H1 (cell line): ENCODE measurements at regions not wholly inside any gene's neighbourhood (a gene's known extent, or its start where the extent isn't known, plus 50 kb on each side); places are given as distances from the start of the nearest gene placed in this dataset.

Source experiments
- EP300 ChIP-seq, 2 experiments: IDR thresholded peaks; 1 replicate in 1 of 2; 2 replicates in 1 of 2; pipeline ENCODE4 v1.6.1; 2011 to 2012; ENCODE audit warnings: low read depth in 2 of 2, low read length in 2 of 2, mild to moderate bottlenecking in 2 of 2, borderline replicate concordance in 1 of 2, inconsistent platforms in 1 of 2, moderate library complexity in 1 of 2
- SIX5 ChIP-seq: IDR thresholded peaks from 2 replicates; pipeline ENCODE4 v1.6.1; 2011; ENCODE audit warnings: mild to moderate bottlenecking, low read depth, low read length
- TF ChIP-seq, protein P1 (sequence below), 3 experiments: IDR thresholded peaks; 1 replicate in 2 of 3; 2 replicates in 1 of 3; pipeline versions ENCODE4 v1.5.1 to v1.6.1; 2011; ENCODE audit warnings: low read length in 3 of 3, mild to moderate bottlenecking in 3 of 3, inconsistent platforms in 2 of 3, low read depth in 1 of 3, moderate library complexity in 1 of 3; ENCODE audit not compliant: insufficient read depth in 1 of 3; ENCODE audit errors: control extremely low read depth in 1 of 3

DNA sequence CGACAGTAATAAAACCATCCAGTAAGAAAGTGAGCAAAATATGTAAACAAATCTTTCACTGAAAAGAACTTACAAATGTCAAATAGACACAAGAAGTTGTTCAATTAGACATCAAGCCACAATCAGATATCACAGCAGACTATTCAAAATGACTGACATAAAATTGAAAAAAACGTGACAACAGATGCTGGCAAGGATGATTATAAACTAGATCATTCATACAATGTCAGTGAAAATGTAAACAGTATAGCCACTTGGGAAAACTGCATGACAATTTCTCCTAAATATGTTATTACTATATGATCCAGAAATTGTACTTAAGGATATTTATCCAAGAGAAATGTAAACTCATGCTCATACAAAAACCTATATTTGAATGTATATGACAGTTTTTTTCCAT, 609.4 kb upstream of the CNTNAP5 start:
- TF ChIP-seq SIX5 (no peak), EP300 (IDR thresholded peaks at IDR 0.05; ENCODE audit: borderline replicate concordance in 1 of 2, low read depth in 2 of 2, low read length in 2 of 2) (no peak)
- TF ChIP-seq, protein P1, sequence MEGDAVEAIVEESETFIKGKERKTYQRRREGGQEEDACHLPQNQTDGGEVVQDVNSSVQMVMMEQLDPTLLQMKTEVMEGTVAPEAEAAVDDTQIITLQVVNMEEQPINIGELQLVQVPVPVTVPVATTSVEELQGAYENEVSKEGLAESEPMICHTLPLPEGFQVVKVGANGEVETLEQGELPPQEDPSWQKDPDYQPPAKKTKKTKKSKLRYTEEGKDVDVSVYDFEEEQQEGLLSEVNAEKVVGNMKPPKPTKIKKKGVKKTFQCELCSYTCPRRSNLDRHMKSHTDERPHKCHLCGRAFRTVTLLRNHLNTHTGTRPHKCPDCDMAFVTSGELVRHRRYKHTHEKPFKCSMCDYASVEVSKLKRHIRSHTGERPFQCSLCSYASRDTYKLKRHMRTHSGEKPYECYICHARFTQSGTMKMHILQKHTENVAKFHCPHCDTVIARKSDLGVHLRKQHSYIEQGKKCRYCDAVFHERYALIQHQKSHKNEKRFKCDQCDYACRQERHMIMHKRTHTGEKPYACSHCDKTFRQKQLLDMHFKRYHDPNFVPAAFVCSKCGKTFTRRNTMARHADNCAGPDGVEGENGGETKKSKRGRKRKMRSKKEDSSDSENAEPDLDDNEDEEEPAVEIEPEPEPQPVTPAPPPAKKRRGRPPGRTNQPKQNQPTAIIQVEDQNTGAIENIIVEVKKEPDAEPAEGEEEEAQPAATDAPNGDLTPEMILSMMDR (IDR thresholded peaks at IDR 0.05; ENCODE audit: control extremely low read depth in 1 of 3, insufficient read depth in 1 of 3, low read depth in 1 of 3, low read length in 3 of 3) = no peak
